ENCODE measurements at regions not wholly inside any gene's neighbourhood (a gene's known extent, or its start where the extent isn't known, plus 50 kb on each side); places are given as distances from the start of the nearest gene placed in this dataset.

- in situ Hi-C loops (cut with HindIII; ENCODE audit: low pct_unique_long_range_greater_than_20kb, low sequenced_read_pairs), result no loop called here
- BruUV-seq (replicated peaks), result no TSS peak
These were observed 739.0 kb upstream of the NCAM2 start for GRCh38 chr21:20259031-20259867.

GRCh38 chr21:20260124-20260523, 738.1 kb upstream of the NCAM2 start:
- Histone ChIP-seq H3K27ac (ENCODE audit: low read length) (no peak overlapping the region), H3K4me1 (ENCODE audit: control insufficient read depth, insufficient read depth, low read length) (no peaks in the 10 kb centered on the region), H3K9me3 (ENCODE audit: control insufficient read depth, insufficient read depth, low read depth, low read length) (no peaks in the 10 kb centered on the region), H3K36me3 (ENCODE audit: control insufficient read depth, insufficient read depth, low read length) (no peaks in the 10 kb centered on the region), H3K4me3 (ENCODE audit: low read depth in 2 of 2, low read length in 2 of 2) (no peak overlapping the region), H3K27me3 (ENCODE audit: control insufficient read depth, insufficient read depth, low read length) (no peaks in the 10 kb centered on the region)
- TF ChIP-seq POLR2AphosphoS5 (IDR thresholded peaks at IDR 0.05; ENCODE audit: low read depth, low read length) (no peak), CTCF (IDR thresholded peaks at IDR 0.05) (no peak), REST (IDR thresholded peaks at IDR 0.05; ENCODE audit: insufficient read depth in 1 of 2, low read depth in 2 of 2, low read length in 1 of 2) (no peak), SIN3A (IDR thresholded peaks at IDR 0.05; ENCODE audit: borderline replicate concordance, insufficient read depth, low read depth, low read length) (no peak), TCF7L2 (IDR thresholded peaks at IDR 0.05; ENCODE audit: low read depth, low read length) (no peak)
- no TSS peak for BruUV-seq (replicated peaks)
- ChIA-PET CTCF (no interaction called here), POLR2A (no interaction called here)
- DNase-seq (ENCODE audit: low read depth, low spot score), result no peak
- in situ Hi-C loops (cut with HindIII; ENCODE audit: low pct_unique_long_range_greater_than_20kb, low sequenced_read_pairs), result no loop called here
- no peak for ATAC-seq
- intact Hi-C loops (cut with micrococcal nuclease; ENCODE audit: unreplicated experiment), result no loop called here

More at GRCh38 chr21:20259031-20259867, 739.0 kb upstream of the NCAM2 start:
- ATAC-seq (no peak), DNase-seq (ENCODE audit: low read depth, low spot score) (no peak)
- no peak for TF ChIP-seq SIN3A (IDR thresholded peaks at IDR 0.05; ENCODE audit: borderline replicate concordance, insufficient read depth, low read depth, low read length)
- no peak for TF ChIP-seq REST (IDR thresholded peaks at IDR 0.05; ENCODE audit: insufficient read depth in 1 of 2, low read depth in 2 of 2, low read length in 1 of 2)
- no peak for TF ChIP-seq CTCF (IDR thresholded peaks at IDR 0.05)
- TF ChIP-seq TCF7L2 (IDR thresholded peaks at IDR 0.05; ENCODE audit: low read depth, low read length), result no peak
- no peak for TF ChIP-seq POLR2AphosphoS5 (IDR thresholded peaks at IDR 0.05; ENCODE audit: low read depth, low read length)
- ChIA-PET POLR2A (no interaction called here), CTCF (no interaction called here)
- no peak overlapping the region for H3K27ac ChIP-seq (ENCODE audit: low read length)
- intact Hi-C loops (cut with micrococcal nuclease; ENCODE audit: unreplicated experiment), result no loop called here
- H3K4me1 ChIP-seq (ENCODE audit: control insufficient read depth, insufficient read depth, low read length), result no peaks in the 10 kb centered on the region
- H3K9me3 ChIP-seq (ENCODE audit: control insufficient read depth, insufficient read depth, low read depth, low read length), result no peaks in the 10 kb centered on the region
- H3K27me3 ChIP-seq (ENCODE audit: control insufficient read depth, insufficient read depth, low read length), result no peaks in the 10 kb centered on the region
- H3K36me3 ChIP-seq (ENCODE audit: control insufficient read depth, insufficient read depth, low read length), result no peaks in the 10 kb centered on the region
- H3K4me3 ChIP-seq (ENCODE audit: low read depth in 2 of 2, low read length in 2 of 2), result no peak overlapping the region
